ENCODE measurements at regions not wholly inside any gene's neighbourhood (a gene's known extent, or its start where the extent isn't known, plus 50 kb on each side); places are given as distances from the start of the nearest gene placed in this dataset.

- 52 to 59% methylated on average over 1 of the region's 1 CpG for WGBS, 2 donors
- Histone ChIP-seq H3K4me1 (ENCODE audit: control insufficient read depth in 1 of 2, insufficient read depth in 2 of 2, low read length in 2 of 2) (no peaks in the 10 kb centered on the region), H3K27me3 (ENCODE audit: control insufficient read depth in 1 of 2, insufficient read depth in 2 of 2, low read length in 1 of 2) (no peaks in the 10 kb centered on the region), H3K9me3 (ENCODE audit: control insufficient read depth, low read length) (no peaks in the 10 kb centered on the region), H3K4me3 (ENCODE audit: low read length in 2 of 2) (no peak overlapping the region), H3K36me3 (ENCODE audit: control insufficient read depth in 1 of 2, insufficient read depth in 2 of 2, low read length in 1 of 2) (no peaks in the 10 kb centered on the region), H3K27ac (ENCODE audit: low read depth in 1 of 2, low read length in 2 of 2) (no peak overlapping the region)
- ATAC-seq (ENCODE audit: low FRiP score) (no peak), DNase-seq (no peak)
- intact Hi-C loops (cut with DNase I) = no loop called here
These were observed 209.2 kb downstream of the MBL2 start for GRCh38 chr10:52563360-52563759.

- no peaks in the 10 kb centered on the region for H3K4me1 ChIP-seq (ENCODE audit: control insufficient read depth in 1 of 2, insufficient read depth in 2 of 2, low read length in 2 of 2)
- no peak overlapping the region for H3K4me3 ChIP-seq (ENCODE audit: low read length in 2 of 2)
- ATAC-seq (ENCODE audit: low FRiP score) (no peak), DNase-seq (no peak)
- 36 to 38% methylated on average over 4 of the region's 4 CpGs for WGBS, 2 donors
- no peak overlapping the region for H3K27ac ChIP-seq (ENCODE audit: low read depth in 1 of 2, low read length in 2 of 2)
- intact Hi-C loops (cut with DNase I) = no loop called here
- H3K9me3 ChIP-seq (ENCODE audit: control insufficient read depth, low read length) = no peaks in the 10 kb centered on the region
- no peaks in the 10 kb centered on the region for H3K36me3 ChIP-seq (ENCODE audit: control insufficient read depth in 1 of 2, insufficient read depth in 2 of 2, low read length in 1 of 2)
- H3K27me3 ChIP-seq (ENCODE audit: control insufficient read depth in 1 of 2, insufficient read depth in 2 of 2, low read length in 1 of 2) = no peaks in the 10 kb centered on the region
These were observed 205.9 kb downstream of the MBL2 start for GRCh38 chr10:52566471-52567246.

- Histone ChIP-seq H3K4me3 (ENCODE audit: low read length in 2 of 2) (no peak overlapping the region), H3K36me3 (ENCODE audit: control insufficient read depth in 1 of 2, insufficient read depth in 2 of 2, low read length in 1 of 2) (no peaks in the 10 kb centered on the region), H3K27ac (ENCODE audit: low read depth in 1 of 2, low read length in 2 of 2) (no peak overlapping the region), H3K27me3 (ENCODE audit: control insufficient read depth in 1 of 2, insufficient read depth in 2 of 2, low read length in 1 of 2) (no peaks in the 10 kb centered on the region), H3K9me3 (ENCODE audit: control insufficient read depth, low read length) (no peaks in the 10 kb centered on the region), H3K4me1 (ENCODE audit: control insufficient read depth in 1 of 2, insufficient read depth in 2 of 2, low read length in 2 of 2) (no peaks in the 10 kb centered on the region)
- WGBS, 2 donors = 33 to 48% methylated on average over 3 of the region's 3 CpGs
- no peak for ATAC-seq (ENCODE audit: low FRiP score)
- no peak for DNase-seq
- intact Hi-C loops (cut with DNase I) = no loop called here
These were observed 205.4 kb downstream of the MBL2 start for GRCh38 chr10:52567247-52567580.

- Histone ChIP-seq H3K4me3 (ENCODE audit: low read length in 2 of 2) (no peak overlapping the region), H3K27me3 (ENCODE audit: control insufficient read depth in 1 of 2, insufficient read depth in 2 of 2, low read length in 1 of 2) (no peaks in the 10 kb centered on the region), H3K4me1 (ENCODE audit: control insufficient read depth in 1 of 2, insufficient read depth in 2 of 2, low read length in 2 of 2) (no peaks in the 10 kb centered on the region), H3K9me3 (ENCODE audit: control insufficient read depth, low read length) (no peaks in the 10 kb centered on the region), H3K36me3 (ENCODE audit: control insufficient read depth in 1 of 2, insufficient read depth in 2 of 2, low read length in 1 of 2) (no peaks in the 10 kb centered on the region), H3K27ac (ENCODE audit: low read depth in 1 of 2, low read length in 2 of 2) (no peak overlapping the region)
- no peak for DNase-seq
- ATAC-seq (ENCODE audit: low FRiP score) = no peak
- intact Hi-C loops (cut with DNase I) = no loop called here
- 94 to 95% methylated on average over 2 of the region's 2 CpGs for WGBS, 2 donors
These were observed 204.3 kb downstream of the MBL2 start for GRCh38 chr10:52568309-52568708.

GRCh38 chr10:52570490-52570889 lies 202.1 kb downstream of the MBL2 start:
- Histone ChIP-seq H3K4me3 (ENCODE audit: low read length in 2 of 2) (no peak overlapping the region), H3K36me3 (ENCODE audit: control insufficient read depth in 1 of 2, insufficient read depth in 2 of 2, low read length in 1 of 2) (no peaks in the 10 kb centered on the region), H3K4me1 (ENCODE audit: control insufficient read depth in 1 of 2, insufficient read depth in 2 of 2, low read length in 2 of 2) (no peaks in the 10 kb centered on the region), H3K27ac (ENCODE audit: low read depth in 1 of 2, low read length in 2 of 2) (no peak overlapping the region), H3K9me3 (ENCODE audit: control insufficient read depth, low read length) (no peaks in the 10 kb centered on the region), H3K27me3 (ENCODE audit: control insufficient read depth in 1 of 2, insufficient read depth in 2 of 2, low read length in 1 of 2) (no peaks in the 10 kb centered on the region)
- 68 to 80% methylated on average over 1 of the region's 1 CpG for WGBS, 2 donors
- intact Hi-C loops (cut with DNase I) = no loop called here
- no peak for ATAC-seq (ENCODE audit: low FRiP score)
- no peak for DNase-seq

GRCh38 chr10:52571018-52571417 lies 201.6 kb downstream of the MBL2 start:
- no peak for DNase-seq
- 49 to 56% methylated on average over 2 of the region's 2 CpGs for WGBS, 2 donors
- Histone ChIP-seq H3K27me3 (ENCODE audit: control insufficient read depth in 1 of 2, insufficient read depth in 2 of 2, low read length in 1 of 2) (no peaks in the 10 kb centered on the region), H3K4me1 (ENCODE audit: control insufficient read depth in 1 of 2, insufficient read depth in 2 of 2, low read length in 2 of 2) (no peaks in the 10 kb centered on the region), H3K4me3 (ENCODE audit: low read length in 2 of 2) (no peak overlapping the region), H3K27ac (ENCODE audit: low read depth in 1 of 2, low read length in 2 of 2) (no peak overlapping the region), H3K36me3 (ENCODE audit: control insufficient read depth in 1 of 2, insufficient read depth in 2 of 2, low read length in 1 of 2) (no peaks in the 10 kb centered on the region), H3K9me3 (ENCODE audit: control insufficient read depth, low read length) (no peaks in the 10 kb centered on the region)
- intact Hi-C loops (cut with DNase I) = no loop called here
- no peak for ATAC-seq (ENCODE audit: low FRiP score)

GRCh38 chr10:52571516-52572182 lies 200.9 kb downstream of the MBL2 start:
- intact Hi-C loops (cut with DNase I) = no loop called here
- WGBS, 2 donors = 75 to 85% methylated on average over 3 of the region's 3 CpGs
- no peak for ATAC-seq (ENCODE audit: low FRiP score)

GRCh38 chr10:52573347-52573746 lies 199.2 kb downstream of the MBL2 start:
- Histone ChIP-seq H3K4me3 (ENCODE audit: low read length in 2 of 2) (no peak overlapping the region), H3K27ac (ENCODE audit: low read depth in 1 of 2, low read length in 2 of 2) (no peak overlapping the region), H3K4me1 (ENCODE audit: control insufficient read depth in 1 of 2, insufficient read depth in 2 of 2, low read length in 2 of 2) (no peaks in the 10 kb centered on the region), H3K36me3 (ENCODE audit: control insufficient read depth in 1 of 2, insufficient read depth in 2 of 2, low read length in 1 of 2) (no peaks in the 10 kb centered on the region), H3K9me3 (ENCODE audit: control insufficient read depth, low read length) (no peaks in the 10 kb centered on the region), H3K27me3 (ENCODE audit: control insufficient read depth in 1 of 2, insufficient read depth in 2 of 2, low read length in 1 of 2) (no peaks in the 10 kb centered on the region)
- DNase-seq = no peak
- ATAC-seq (ENCODE audit: low FRiP score) = no peak
- WGBS, 2 donors = 52 to 54% methylated on average over 2 of the region's 2 CpGs
- intact Hi-C loops (cut with DNase I) = no loop called here

More at GRCh38 chr10:52571516-52572182, 200.9 kb downstream of the MBL2 start:
- H3K9me3 ChIP-seq (ENCODE audit: control insufficient read depth, low read length) = no peaks in the 10 kb centered on the region
- no peaks in the 10 kb centered on the region for H3K4me1 ChIP-seq (ENCODE audit: control insufficient read depth in 1 of 2, insufficient read depth in 2 of 2, low read length in 2 of 2)
- no peaks in the 10 kb centered on the region for H3K27me3 ChIP-seq (ENCODE audit: control insufficient read depth in 1 of 2, insufficient read depth in 2 of 2, low read length in 1 of 2)
- no peak for DNase-seq
- no peak overlapping the region for H3K4me3 ChIP-seq (ENCODE audit: low read length in 2 of 2)
- H3K27ac ChIP-seq (ENCODE audit: low read depth in 1 of 2, low read length in 2 of 2) = no peak overlapping the region
- no peaks in the 10 kb centered on the region for H3K36me3 ChIP-seq (ENCODE audit: control insufficient read depth in 1 of 2, insufficient read depth in 2 of 2, low read length in 1 of 2)

GRCh38 chr10:52574697-52575096 lies 197.9 kb downstream of the MBL2 start:
- H3K27ac ChIP-seq (ENCODE audit: low read depth in 1 of 2, low read length in 2 of 2) = no peak overlapping the region
- ATAC-seq (ENCODE audit: low FRiP score) (no peak), DNase-seq (no peak)
- no peaks in the 10 kb centered on the region for H3K27me3 ChIP-seq (ENCODE audit: control insufficient read depth in 1 of 2, insufficient read depth in 2 of 2, low read length in 1 of 2)
- 58 to 67% methylated on average over 2 of the region's 2 CpGs for WGBS, 2 donors
- no peak overlapping the region for H3K4me3 ChIP-seq (ENCODE audit: low read length in 2 of 2)
- intact Hi-C loops (cut with DNase I) = no loop called here
- H3K4me1 ChIP-seq (ENCODE audit: control insufficient read depth in 1 of 2, insufficient read depth in 2 of 2, low read length in 2 of 2) = no peaks in the 10 kb centered on the region
- no peaks in the 10 kb centered on the region for H3K36me3 ChIP-seq (ENCODE audit: control insufficient read depth in 1 of 2, insufficient read depth in 2 of 2, low read length in 1 of 2)
- H3K9me3 ChIP-seq (ENCODE audit: control insufficient read depth, low read length) = no peaks in the 10 kb centered on the region

Data from aorta (tissue), 5 donors.